ENCODE measurements at regions not wholly inside any gene's neighbourhood (a gene's known extent, or its start where the extent isn't known, plus 50 kb on each side); places are given as distances from the start of the nearest gene placed in this dataset.
"Not testable (repeated sequence)": the region's sequence is repeated elsewhere in the genome, so short reads cannot be mapped to it uniquely, and the experiment has no call there.

GRCh38 chr11:45754741-45755140, 50.2 kb upstream of the SLC35C1 start:
- peaks cover 31 to 65% (median 59%) of the 10 kb centered on the region in 3 donors for H3K27me3 Mint-ChIP-seq
- no peak overlapping the region for H3K4me3 Mint-ChIP-seq
- DNase-seq (no peak), ATAC-seq (ENCODE audit: low read depth in 2 of 2) (no peak)
- H3K27ac Mint-ChIP-seq = no peak overlapping the region
- H3K36me3 Mint-ChIP-seq = no peaks in the 10 kb centered on the region
- no peaks in the 10 kb centered on the region for H3K4me1 Mint-ChIP-seq
- H3K9me3 Mint-ChIP-seq = no peaks in the 10 kb centered on the region

DNA sequence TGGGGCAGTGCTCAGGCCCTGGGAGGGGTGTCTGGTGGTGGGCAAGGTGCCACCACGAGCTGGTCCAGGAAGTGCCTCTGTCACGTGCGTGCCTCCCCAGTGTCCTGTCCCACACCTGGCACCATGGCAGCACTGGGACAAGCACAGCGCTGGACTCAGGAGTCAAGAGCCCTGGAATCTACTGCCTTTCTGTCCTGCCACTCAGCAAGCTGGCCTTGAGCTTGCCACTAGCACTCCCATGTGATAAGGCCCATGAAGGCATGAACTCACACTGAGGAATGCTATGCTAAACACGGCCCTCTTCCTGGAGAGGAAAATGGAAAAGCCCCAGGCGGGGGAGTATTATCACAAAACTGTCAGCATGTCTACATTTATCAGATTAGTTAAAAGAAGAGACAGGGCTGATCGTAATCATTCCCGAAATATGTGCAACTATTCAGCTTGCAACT, 50.7 kb upstream of the SLC35C1 start:
- H3K27ac Mint-ChIP-seq = no peak overlapping the region

GRCh38 chr11:45752106-45752505, 52.8 kb upstream of the SLC35C1 start:
- no peak overlapping the region for H3K4me3 Mint-ChIP-seq
- DNase-seq (no peak), ATAC-seq (ENCODE audit: low read depth in 2 of 2) (no peak)
- no peaks in the 10 kb centered on the region for H3K9me3 Mint-ChIP-seq
- H3K27ac Mint-ChIP-seq = no peak overlapping the region
- H3K27me3 Mint-ChIP-seq = peaks cover 32 to 55% (median 52%) of the 10 kb centered on the region in 3 donors
- no peaks in the 10 kb centered on the region for H3K4me1 Mint-ChIP-seq
- no peaks in the 10 kb centered on the region for H3K36me3 Mint-ChIP-seq

More for the DNA sequence above, 50.7 kb upstream of the SLC35C1 start:
- Mint-ChIP-seq H3K9me3 (no peaks in the 10 kb centered on the region), H3K4me1 (no peaks in the 10 kb centered on the region), H3K36me3 (no peaks in the 10 kb centered on the region), H3K27me3 (peaks cover 36 to 66% (median 63%) of the 10 kb centered on the region in 3 donors), H3K4me3 (no peak overlapping the region)
- ATAC-seq (ENCODE audit: low read depth in 2 of 2) = no peak
- no peak for DNase-seq

- H3K27me3 Mint-ChIP-seq = peaks cover 29 to 50% (median 46%) of the 10 kb centered on the region in 3 donors
- no peak for ATAC-seq (ENCODE audit: low read depth in 2 of 2)
- peak overlapping the region in 1 of 6 donors; percentile 31 for H3K27ac Mint-ChIP-seq
- H3K9me3 Mint-ChIP-seq = no peaks in the 10 kb centered on the region
- H3K36me3 Mint-ChIP-seq = no peaks in the 10 kb centered on the region
- H3K4me3 Mint-ChIP-seq = no peak overlapping the region
- DNase-seq = no peak
- no peaks in the 10 kb centered on the region for H3K4me1 Mint-ChIP-seq
Measured at GRCh38 chr11:45751430-45751829, 53.5 kb upstream of the SLC35C1 start.

DNA sequence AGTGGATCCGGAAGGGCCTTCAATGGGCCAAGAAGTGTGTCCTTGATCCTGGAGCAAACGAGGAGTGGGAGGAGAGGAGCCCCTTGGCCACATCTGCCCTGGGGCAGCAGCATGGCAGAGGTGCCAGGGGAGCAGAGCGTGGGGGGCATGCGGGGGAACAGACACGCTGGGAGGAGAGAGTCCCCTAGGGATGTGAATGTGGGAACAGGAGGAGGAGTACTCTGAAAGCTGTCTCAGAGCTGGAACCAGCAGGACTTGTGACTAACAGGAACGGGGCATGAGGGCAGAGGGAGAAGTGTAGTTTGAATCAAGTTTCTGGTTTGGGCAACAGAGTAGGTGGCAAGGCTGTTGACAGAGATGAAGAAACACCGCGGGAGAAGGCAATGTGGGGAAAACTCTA, 54.5 kb upstream of the SLC35C1 start:
- no peaks in the 10 kb centered on the region for H3K4me1 Mint-ChIP-seq
- DNase-seq (no peak), ATAC-seq (ENCODE audit: low read depth in 2 of 2) (no peak)
- H3K27me3 Mint-ChIP-seq = peaks cover 29 to 42% (median 40%) of the 10 kb centered on the region in 3 donors
- H3K4me3 Mint-ChIP-seq = no peak overlapping the region
- H3K27ac Mint-ChIP-seq = no peak overlapping the region
- H3K9me3 Mint-ChIP-seq = no peaks in the 10 kb centered on the region
- H3K36me3 Mint-ChIP-seq = no peaks in the 10 kb centered on the region

GRCh38 chr11:45748801-45749200, 56.1 kb upstream of the SLC35C1 start:
- no peak for ATAC-seq (ENCODE audit: low read depth in 2 of 2)
- H3K27me3 Mint-ChIP-seq = peaks cover 22 to 51% (median 43%) of the 10 kb centered on the region in 3 donors
- H3K9me3 Mint-ChIP-seq = no peaks in the 10 kb centered on the region
- no peak overlapping the region for H3K27ac Mint-ChIP-seq
- no peaks in the 10 kb centered on the region for H3K4me1 Mint-ChIP-seq
- no peak for DNase-seq
- no peak overlapping the region for H3K4me3 Mint-ChIP-seq
- H3K36me3 Mint-ChIP-seq = no peaks in the 10 kb centered on the region

DNA sequence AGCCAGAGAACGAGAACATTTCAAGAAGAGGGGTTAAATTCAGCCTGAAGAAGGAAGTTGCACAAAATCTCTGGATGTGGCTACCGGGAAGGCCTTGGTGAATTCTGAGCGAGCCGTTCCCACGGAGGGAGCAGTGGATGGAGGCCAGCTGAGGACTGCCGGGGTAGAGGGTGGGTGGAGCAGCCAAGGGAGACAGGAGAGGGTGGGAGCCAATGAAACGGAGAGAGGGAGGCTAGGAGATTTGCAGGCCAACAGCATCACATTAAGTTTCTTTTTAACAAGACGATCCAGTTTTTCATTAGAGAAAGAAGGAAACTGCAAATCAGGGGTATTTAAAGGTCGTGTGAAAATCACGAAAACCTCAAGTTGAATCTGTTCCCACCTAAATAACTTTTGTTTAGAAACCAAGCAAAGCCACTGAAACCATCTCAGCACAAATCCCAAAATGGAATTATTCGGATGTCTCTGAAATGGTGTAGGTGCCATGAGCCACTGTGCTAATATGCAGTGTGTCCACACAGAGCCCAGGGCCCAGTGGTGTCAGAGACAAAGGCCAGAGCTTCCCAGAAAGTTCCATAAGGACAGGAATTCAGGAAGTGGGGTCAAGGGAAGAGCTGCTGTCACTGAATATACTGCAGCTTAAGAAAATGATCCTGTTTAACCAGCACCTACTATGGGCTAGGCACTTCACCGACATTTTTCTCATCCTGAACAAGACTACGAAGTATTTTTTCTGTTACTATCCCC, 59.7 kb upstream of the SLC35C1 start:
- no peaks in the 10 kb centered on the region for H3K36me3 Mint-ChIP-seq
- ATAC-seq (ENCODE audit: low read depth in 2 of 2) (no peak), DNase-seq (no peak)
- H3K27me3 Mint-ChIP-seq = peaks cover 22 to 60% (median 50%) of the 10 kb centered on the region in 3 donors
- H3K4me3 Mint-ChIP-seq = no peak overlapping the region
- no peaks in the 10 kb centered on the region for H3K9me3 Mint-ChIP-seq
- H3K4me1 Mint-ChIP-seq = no peaks in the 10 kb centered on the region
- peak overlapping the region in 1 of 6 donors; percentile 32 for H3K27ac Mint-ChIP-seq

DNA sequence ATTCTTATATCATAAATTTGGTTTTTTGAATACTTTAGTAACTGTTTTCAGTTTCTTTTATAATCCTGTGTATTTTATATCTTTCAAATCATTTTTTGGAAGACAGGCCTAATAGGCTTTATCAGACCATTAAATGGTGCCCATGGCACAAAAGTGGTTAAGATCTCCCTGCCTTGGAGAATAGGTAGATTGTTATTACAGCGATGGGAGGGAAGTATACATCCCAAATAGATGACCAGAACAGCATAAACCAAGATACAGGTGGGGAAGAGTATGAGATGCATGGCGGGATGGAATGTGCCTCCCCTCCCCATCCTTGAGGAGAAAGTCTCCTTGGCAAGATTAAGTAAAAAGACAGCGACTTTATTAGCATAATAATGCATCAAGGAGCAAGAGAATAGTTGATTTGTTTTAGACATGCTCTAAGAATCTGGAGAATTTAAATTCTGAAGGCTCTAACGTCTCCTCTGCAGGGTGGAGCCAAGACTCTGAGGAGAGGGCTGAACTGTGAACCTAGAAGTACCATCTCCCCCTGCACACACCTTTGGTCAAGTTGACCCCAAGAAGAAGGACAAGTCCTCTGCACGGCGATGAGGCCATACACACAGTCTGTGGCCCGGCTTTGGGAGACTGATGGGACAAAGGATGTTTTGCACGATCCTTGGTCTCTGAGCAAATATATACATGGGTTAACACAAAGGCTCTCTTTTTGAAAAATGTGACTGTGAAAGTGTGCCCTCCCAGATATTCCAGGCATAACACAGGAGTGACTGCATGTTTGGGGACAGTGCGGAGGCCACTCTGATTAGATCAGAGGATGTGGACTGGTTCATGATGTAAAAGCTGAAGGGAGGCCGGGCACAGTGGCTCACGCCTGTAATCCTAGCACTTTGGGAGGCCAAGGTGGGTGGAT, 61.1 kb upstream of the SLC35C1 start:
- H3K27me3 Mint-ChIP-seq = peaks cover 13 to 48% (median 44%) of the 10 kb centered on the region in 3 donors
- no peaks in the 10 kb centered on the region for H3K4me1 Mint-ChIP-seq
- H3K27ac Mint-ChIP-seq = no peak overlapping the region
- no peak overlapping the region for H3K4me3 Mint-ChIP-seq
- no peaks in the 10 kb centered on the region for H3K9me3 Mint-ChIP-seq
- DNase-seq (no peak), ATAC-seq (ENCODE audit: low read depth in 2 of 2) (no peak)
- no peaks in the 10 kb centered on the region for H3K36me3 Mint-ChIP-seq

- DNase-seq = no peak
- H3K4me3 Mint-ChIP-seq = no peak overlapping the region
- no peak overlapping the region for H3K27ac Mint-ChIP-seq
- H3K4me1 Mint-ChIP-seq = no peaks in the 10 kb centered on the region
- peaks cover 18 to 51% (median 48%) of the 10 kb centered on the region in 3 donors for H3K27me3 Mint-ChIP-seq
- no peaks in the 10 kb centered on the region for H3K36me3 Mint-ChIP-seq
- no peaks in the 10 kb centered on the region for H3K9me3 Mint-ChIP-seq
- ATAC-seq (ENCODE audit: low read depth in 2 of 2) = no peak
Measured at GRCh38 chr11:45741582-45741981, 63.4 kb upstream of the SLC35C1 start.

DNA sequence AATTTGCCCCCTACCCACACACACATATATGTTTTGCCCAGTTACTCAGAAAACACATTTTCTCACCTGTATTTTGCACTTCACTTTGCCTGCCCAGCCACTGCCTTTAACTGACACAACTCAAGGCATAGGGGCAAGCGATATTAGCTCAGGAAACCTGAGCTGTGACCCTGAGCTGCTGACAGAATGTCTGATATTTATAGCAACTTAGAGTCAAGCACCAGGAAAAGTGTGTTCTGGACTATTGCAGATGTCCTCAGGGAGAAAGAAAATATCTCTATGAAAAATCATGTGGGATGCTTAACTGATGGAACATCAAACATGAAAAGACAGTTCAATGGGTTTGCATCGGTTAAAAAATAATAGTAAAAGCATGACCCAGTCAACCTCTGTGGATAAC, 63.9 kb upstream of the SLC35C1 start:
- Mint-ChIP-seq H3K27ac (no peak overlapping the region), H3K27me3 (peaks cover 23 to 56% (median 53%) of the 10 kb centered on the region in 3 donors), H3K9me3 (peaks cover 0 to 1% (median 0%) of the 10 kb centered on the region in 7 donors), H3K4me1 (no peaks in the 10 kb centered on the region), H3K4me3 (no peak overlapping the region), H3K36me3 (no peaks in the 10 kb centered on the region)
- ATAC-seq (ENCODE audit: low read depth in 2 of 2) = no peak
- DNase-seq = no peak

DNA sequence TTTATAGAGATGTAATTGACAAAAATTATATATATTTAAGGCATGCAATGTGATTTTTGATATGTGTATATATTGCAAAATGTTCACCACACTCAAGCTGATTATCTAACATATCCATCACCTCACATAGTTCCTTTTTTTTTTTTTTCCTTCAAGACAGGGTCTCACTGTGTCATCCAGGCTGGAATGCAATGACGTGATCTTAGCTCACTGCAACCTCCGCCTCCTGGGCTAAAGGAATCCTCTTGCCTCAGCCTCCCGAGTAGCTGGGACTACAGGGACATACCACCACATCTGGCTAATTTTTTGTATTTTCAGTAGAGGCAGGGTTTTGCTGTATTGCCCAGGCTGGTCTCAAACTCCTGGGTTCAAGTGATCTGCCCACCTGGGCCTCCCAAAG, 65.1 kb upstream of the SLC35C1 start:
- Mint-ChIP-seq H3K36me3 (no peaks in the 10 kb centered on the region), H3K27ac (no peak overlapping the region), H3K9me3 (peaks cover 0 to 3% (median 0%) of the 10 kb centered on the region in 7 donors), H3K4me3 (no peak overlapping the region), H3K27me3 (peaks cover 27 to 58% (median 52%) of the 10 kb centered on the region in 3 donors), H3K4me1 (no peaks in the 10 kb centered on the region)
- ATAC-seq (ENCODE audit: low read depth in 2 of 2) = no peak
- no peak for DNase-seq

GRCh38 chr11:45739071-45739470, 65.9 kb upstream of the SLC35C1 start:
- ATAC-seq (ENCODE audit: low read depth in 2 of 2); DNase-seq; H3K4me3 Mint-ChIP-seq; H3K27ac Mint-ChIP-seq; H3K36me3 Mint-ChIP-seq; H3K9me3 Mint-ChIP-seq; H3K4me1 Mint-ChIP-seq: not testable (repeated sequence)
- H3K27me3 Mint-ChIP-seq = peaks cover 27 to 56% (median 50%) of the 10 kb centered on the region in 3 donors

DNA sequence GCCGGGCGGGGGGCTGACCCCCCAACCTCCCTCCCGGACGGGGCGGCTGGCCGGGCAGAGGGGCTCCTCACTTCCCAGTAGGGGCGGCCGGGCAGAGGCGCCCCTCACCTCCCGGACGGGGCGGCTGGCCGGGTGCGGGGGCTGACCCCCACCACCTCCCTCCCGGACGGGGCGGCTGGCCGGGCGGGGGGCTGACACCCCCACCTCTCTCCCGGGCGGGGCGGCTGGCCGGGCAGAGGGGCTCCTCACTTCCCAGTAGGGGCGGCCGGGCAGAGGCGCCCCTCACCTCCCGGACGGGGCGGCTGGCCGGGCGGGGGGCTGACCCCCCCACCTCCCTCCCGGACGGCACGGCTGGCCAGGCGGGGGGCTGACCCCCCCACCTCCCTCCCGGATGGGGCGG, 66.8 kb upstream of the SLC35C1 start:
- H3K27ac Mint-ChIP-seq; H3K9me3 Mint-ChIP-seq; H3K36me3 Mint-ChIP-seq; DNase-seq; ATAC-seq (ENCODE audit: low read depth in 2 of 2); H3K4me1 Mint-ChIP-seq; H3K4me3 Mint-ChIP-seq: not testable (repeated sequence)
- H3K27me3 Mint-ChIP-seq = peaks cover 32 to 56% (median 49%) of the 10 kb centered on the region in 3 donors

DNA sequence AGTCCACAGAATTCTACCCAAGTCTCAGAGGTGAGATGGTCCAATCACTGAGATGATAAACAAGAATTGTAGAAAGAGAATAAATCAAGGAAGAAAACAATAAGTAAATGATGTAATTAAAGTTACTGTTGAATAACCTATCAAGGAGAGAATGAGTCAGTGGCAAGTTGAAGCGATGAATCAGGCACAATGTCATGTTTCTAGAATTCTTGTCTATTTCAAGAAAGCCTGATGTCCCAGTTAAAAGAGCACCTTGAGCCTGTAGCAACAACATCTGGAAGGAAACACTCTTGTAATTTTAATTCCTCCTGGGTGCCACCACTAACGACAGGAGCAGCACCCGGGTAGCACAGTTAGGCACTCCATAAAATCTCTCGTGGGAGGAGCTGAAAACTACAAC, 67.9 kb upstream of the SLC35C1 start:
- H3K4me3 Mint-ChIP-seq = no peak overlapping the region
- H3K4me1 Mint-ChIP-seq = no peaks in the 10 kb centered on the region
- peaks cover 0 to 4% (median 1%) of the 10 kb centered on the region in 7 donors for H3K9me3 Mint-ChIP-seq
- H3K27ac Mint-ChIP-seq = no peak overlapping the region
- H3K36me3 Mint-ChIP-seq = no peaks in the 10 kb centered on the region
- no peak for ATAC-seq (ENCODE audit: low read depth in 2 of 2)
- DNase-seq = no peak
- peaks cover 27 to 49% (median 37%) of the 10 kb centered on the region in 3 donors for H3K27me3 Mint-ChIP-seq
